NCI-H748 (cell line): ENCODE measurements at regions not wholly inside any gene's neighbourhood (a gene's known extent, or its start where the extent isn't known, plus 50 kb on each side); places are given as distances from the start of the nearest gene placed in this dataset.

Experiments
- DNase-seq: peaks from one replicate; lab custom pipeline; 2025; ENCODE audit not compliant: unreplicated experiment; lab: John Stamatoyannopoulos, UW

DNA sequence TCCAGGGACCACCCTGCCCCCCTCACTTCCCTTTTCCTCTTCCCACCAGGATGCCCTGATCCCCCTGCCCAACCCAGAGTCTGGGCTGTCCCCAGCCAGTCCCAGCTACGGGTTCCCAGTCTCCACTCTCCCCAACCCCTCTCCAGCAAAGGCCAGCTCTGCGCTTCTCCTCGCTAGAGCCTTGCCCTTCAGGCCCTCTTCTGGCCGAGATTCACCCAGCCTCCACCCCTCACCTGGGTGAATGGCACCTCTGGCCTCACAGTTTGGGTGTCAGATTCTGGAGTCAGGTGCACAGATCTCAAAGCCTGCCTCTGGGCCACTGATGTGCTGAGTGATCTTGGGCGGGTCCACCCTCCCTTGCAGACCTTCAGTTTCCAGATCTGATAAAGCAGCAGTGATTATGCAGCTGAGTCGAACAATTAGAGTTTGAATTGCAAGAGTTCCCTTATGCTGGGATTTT, 185.6 kb upstream of the TNRC6C start:
- DNase-seq, result no peak

- no peak for DNase-seq
Observed at GRCh38 chr17:77774182-77774581, 184.3 kb upstream of the TNRC6C start.

- DNase-seq, result no peak
Observed at GRCh38 chr17:77778636-77779489, 179.6 kb upstream of the TNRC6C start.

- no peak for DNase-seq
Observed at GRCh38 chr17:77779711-77780539, 178.6 kb upstream of the TNRC6C start.

GRCh38 chr17:77781536-77781935, 177.0 kb upstream of the TNRC6C start:
- no peak for DNase-seq

DNA sequence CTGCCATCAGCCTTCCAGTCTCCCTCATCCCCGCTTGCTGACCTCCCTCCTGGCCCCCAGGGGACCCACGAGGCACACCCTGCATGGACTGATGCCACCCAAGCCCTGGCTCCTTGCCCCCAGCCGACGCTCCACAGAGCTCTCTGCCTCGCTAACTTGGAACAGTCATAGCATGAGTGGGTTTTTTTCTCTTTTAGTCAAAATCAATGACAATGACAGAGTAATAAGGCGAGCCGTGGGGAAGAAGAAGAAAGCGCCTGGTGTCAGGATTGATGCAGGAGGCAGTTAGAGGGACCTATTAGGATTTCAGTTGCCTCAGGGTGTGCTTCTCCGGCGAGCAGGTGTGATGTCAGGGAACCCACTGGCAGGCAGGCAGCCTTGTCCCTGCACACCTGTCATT, 176.3 kb upstream of the TNRC6C start:
- peak; percentile 37 for DNase-seq

GRCh38 chr17:77782611-77783010, 175.9 kb upstream of the TNRC6C start:
- DNase-seq, result no peak

DNA sequence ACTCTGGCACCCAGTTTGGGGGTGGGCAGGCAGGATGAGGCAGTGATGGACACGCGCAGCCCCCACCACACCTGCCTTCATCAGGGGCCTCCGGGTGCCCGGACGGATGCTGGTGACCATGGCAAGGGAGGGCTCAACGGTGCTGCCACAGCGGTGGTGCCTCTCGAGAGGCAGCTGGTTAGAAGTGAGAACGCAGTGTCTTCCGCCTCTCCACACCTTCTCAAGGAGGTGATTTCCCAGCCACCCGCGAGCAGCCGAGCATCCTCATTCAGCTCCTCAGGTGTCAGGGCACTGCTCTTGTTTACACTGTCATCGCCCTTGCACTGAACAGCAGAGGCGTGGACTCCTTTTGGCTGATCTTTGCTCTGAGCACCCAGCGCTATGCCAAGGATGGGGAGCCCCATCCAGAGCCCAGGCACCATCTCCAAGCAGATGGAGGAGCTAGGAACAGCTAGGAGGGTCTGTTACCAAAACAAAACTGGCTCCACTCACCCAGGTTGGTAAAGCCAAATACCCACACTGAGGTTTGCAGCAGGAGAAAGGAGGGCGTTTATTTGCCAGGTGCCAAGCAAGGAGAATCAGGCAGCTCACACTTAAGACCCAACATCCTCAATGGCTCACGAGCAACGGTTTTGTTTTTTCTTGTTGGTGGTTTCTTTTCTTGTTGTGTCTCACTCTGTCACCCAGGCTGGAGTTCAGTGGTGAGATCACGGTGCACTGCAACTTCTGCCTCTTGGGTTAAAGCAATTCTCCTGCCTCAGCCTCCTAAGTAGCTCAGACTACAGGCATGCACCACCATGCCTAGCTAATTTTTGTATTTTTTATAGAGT, 174.3 kb upstream of the TNRC6C start:
- no peak for DNase-seq

GRCh38 chr17:77785312-77785905, 173.1 kb upstream of the TNRC6C start:
- no peak for DNase-seq

- DNase-seq, result no peak
Observed at GRCh38 chr17:77786090-77786489, 172.4 kb upstream of the TNRC6C start.

DNA sequence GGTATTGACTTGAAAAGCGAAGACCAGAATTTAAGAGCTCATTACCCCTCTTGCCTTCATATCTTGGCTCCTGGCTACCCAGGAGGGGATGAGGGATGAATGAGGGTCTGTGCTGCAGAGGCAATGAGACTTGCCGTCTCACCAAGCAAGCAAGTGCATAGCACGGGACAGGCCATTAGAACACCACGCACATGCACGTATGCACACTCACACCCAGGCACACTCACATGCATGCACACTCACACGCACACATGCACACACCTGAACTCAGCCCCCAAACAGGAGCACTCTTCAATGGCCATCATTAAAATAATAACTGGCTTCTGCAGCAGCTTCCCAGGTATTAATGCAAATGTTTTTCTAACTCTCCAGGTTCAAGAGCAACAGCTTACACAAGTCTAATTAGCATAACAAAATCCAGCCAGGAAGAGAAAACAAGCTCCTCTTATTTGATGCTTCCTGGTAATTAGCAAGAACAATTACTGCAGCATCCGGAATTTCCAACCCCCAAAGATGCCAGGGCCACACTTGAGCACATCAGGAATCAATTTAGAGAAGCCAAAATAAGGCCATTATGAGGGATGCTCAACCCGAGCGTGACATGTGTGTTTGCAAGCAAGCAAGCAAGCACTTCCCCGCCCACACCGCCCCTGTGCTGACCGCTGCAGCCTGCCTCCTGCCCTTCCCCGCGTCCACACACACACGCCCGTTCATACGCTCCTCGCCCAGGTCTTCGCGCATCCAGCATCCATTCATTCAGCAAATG, 171.6 kb upstream of the TNRC6C start:
- DNase-seq, result peak; percentile 88

DNA sequence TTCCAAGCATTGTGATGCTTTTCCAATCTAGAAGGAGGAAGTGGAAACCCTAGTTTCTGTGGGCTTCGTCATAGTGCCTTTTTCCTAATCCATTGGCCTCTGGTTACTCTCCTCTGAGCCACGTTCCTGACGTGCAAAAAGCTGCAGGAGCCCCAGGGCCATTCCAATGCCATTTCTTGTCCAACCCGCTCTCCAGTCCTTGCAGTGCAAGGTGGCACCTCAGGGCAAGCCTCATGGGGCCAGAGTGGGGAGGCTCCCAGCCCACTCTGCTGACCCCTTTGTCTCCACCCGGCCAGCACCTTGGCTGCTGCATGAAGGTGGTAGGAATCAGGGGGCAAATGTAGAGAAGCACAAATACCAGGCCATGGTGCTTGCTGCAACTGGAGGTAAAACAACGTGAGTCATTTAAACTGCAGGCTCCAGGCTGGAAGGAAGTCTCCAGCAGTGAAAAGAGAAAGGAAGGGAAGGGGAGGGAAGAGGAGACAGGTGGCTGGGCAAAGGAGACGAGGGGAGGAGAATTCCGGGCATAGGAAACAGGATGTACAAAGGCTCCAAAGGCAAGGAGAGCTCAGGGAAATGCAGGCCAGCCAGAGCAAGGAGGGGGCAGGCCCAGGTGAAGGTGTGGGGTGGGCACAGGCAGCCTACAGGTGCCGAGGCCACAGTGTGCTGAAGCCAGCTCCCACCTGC, 168.2 kb upstream of the TNRC6C start:
- peak; percentile 56 for DNase-seq

DNA sequence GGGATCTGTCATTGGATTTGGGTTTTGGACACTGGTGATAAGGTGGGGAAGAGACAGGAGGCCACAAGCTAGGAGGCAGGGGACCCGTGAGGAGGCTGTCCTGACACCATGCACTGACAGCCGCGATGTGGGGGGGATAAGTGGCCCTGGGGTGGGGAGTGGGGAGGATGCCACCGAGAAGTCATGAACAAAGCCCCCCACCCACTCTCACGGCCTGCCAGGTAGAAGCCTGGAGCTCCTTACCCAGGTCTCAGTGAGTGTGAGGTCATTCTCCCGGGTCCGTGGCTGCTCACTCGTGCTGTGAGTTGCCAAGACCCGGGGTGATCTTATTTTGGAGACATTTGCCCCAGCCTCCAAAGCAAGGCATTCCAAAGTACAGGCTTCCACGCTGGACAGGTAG, 165.9 kb upstream of the TNRC6C start:
- no peak for DNase-seq

DNA sequence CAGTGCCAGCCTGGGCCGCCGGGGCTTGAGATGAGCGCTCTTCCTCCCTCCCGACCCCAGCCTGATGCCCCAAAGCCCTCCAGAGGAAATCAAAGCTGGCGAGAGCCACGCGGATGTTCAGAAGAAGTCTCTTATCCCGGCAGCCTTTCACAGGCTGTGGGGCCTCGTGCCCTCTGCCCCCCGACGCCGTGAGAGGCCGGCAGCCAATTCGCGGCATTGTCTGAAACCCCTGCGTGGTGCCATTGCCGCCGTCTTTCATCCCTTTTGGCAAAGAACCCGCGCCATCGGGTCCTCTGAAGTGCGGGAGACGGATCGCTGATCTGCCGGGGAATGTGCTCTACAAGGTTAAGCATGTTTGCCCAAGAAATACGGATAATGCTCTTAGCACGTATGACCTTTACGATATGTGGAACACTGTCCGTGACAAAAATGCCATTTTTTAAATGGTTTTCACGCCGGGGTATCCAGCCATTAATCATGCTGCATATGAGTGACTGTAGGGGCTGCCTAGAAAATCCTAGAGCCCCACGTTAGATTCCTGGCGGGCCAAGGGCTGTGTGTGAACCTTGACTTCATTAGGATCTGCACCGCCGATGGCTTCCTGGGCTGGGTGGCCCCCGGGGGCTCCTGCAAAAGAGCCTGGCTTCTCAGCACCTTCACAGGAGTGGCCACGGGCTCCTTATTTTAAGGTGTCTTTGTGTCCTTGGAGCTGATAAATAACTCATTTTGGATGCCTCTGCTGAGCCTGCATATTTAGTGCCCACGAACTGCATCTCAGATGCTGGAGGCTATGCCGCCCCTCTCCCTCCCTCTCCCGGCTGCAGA, 165.1 kb upstream of the TNRC6C start:
- DNase-seq, result no peak

- DNase-seq, result no peak
Observed at GRCh38 chr17:77793971-77794235, 164.6 kb upstream of the TNRC6C start.

- no peak for DNase-seq
Observed at GRCh38 chr17:77794846-77795245, 163.7 kb upstream of the TNRC6C start.

DNA sequence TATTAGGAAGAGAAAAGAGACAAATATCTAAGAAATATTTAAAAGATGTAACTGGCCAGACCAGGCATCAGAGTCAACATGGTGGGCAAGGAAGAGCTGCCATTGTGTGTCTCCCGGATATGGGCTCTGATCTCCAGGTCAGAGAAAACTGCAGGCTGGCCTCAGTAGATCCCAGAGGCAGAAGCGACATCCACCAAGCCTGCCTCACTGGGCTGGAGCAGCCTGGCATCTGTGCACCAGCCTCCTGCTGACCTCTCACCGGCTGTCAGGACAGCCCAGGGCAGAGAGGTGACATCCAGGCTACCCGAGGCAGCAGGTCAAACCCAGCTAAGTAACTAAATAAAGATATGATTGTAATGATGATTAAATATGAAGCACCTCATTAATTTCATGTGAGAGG, 162.8 kb upstream of the TNRC6C start:
- DNase-seq, result no peak

GRCh38 chr17:77796176-77796860, 162.2 kb upstream of the TNRC6C start:
- DNase-seq, result no peak
